HCT116 (cell line): ENCODE measurements at regions not wholly inside any gene's neighbourhood (a gene's known extent, or its start where the extent isn't known, plus 50 kb on each side); places are given as distances from the start of the nearest gene placed in this dataset.

Source experiments
- ATAC-seq: fragments of 200-7000 bp; cut with Tn5 transposase; 2 replicates; pipeline ENCODE4 v1.9.1; 2020; ENCODE audit warnings: mild to moderate bottlenecking, moderate library complexity
- BruUV-seq: library from RNA; stranded (reverse); fragments of 400-500 nt; replicated peaks from 2 replicates; lab custom pipeline; 2021; lab: Mats Ljungman, UMichigan
- CTCF ChIA-PET: fragments of 300-600 bp; sonication (Branson Sonifier 250); formaldehyde crosslinking; loops from one replicate; lab custom pipeline; 2021; ENCODE audit warnings: antibody characterized with exemption; lab: Charles Lee
- POLR2A ChIA-PET: fragments of 300-600, 350-600 bp; sonication (Branson Sonifier 250); formaldehyde crosslinking; loops from one replicate; lab custom pipeline; 2021; ENCODE audit warnings: antibody characterized with exemption; lab: Charles Lee
- RAD21 ChIA-PET, 2 experiments: fragments of 300-600 bp; sonication (Branson Sonifier 250); formaldehyde crosslinking; loops; one replicate each; lab custom pipeline; 2023; ENCODE audit warnings: low total read pairs in 2 of 2; ENCODE audit not compliant: uncharacterized antibody in 2 of 2, unreplicated experiment in 2 of 2, low non-redundant PET in 1 of 2; lab: Charles Lee
- DNase-seq: peaks from one replicate; pipeline ENCODE4 v3.0.0-alpha.2; 2010; ENCODE audit warnings: low read depth, low spot score
- H2AFZ ChIP-seq: fragments of 200-600 bp; shearing (Covaris generic), sonication (generic); 2 replicates; pipeline ENCODE4 v1.6.1; 2017; ENCODE audit warnings: low read depth, mixed run types, mixed read lengths, antibody characterized with exemption, low read length; ENCODE audit not compliant: poor library complexity, severe bottlenecking
- H3K27ac ChIP-seq: 2 replicates; pipeline ENCODE4 v1.5.1; 2012; ENCODE audit warnings: low read depth, low read length
- H3K27me3 ChIP-seq: fragments of 200-600 bp; sonication (generic); 2 replicates; pipeline ENCODE4 v1.6.1; 2016; ENCODE audit warnings: mixed run types, low read length, mixed read lengths; ENCODE audit not compliant: insufficient read depth
- H3K36me3 ChIP-seq, 2 experiments: fragments of 200-500 bp in 1 of 2; fragments of 200-600 bp in 1 of 2; sonication (Bioruptor generic) in 1 of 2; sonication (generic) in 1 of 2; 2 replicates each; pipeline versions ENCODE4 v1.5.1 to v1.6.1; 2014 to 2016; ENCODE audit warnings: low read length in 2 of 2, inconsistent platforms in 1 of 2, mixed read lengths in 1 of 2, mixed run types in 1 of 2; ENCODE audit not compliant: insufficient read depth in 2 of 2, control insufficient read depth in 1 of 2
- H3K4me1 ChIP-seq, 2 experiments: fragments of 200-600 bp in 1 of 2; sonication (generic) in 1 of 2; 2 replicates each; pipeline versions ENCODE4 v1.5.1 to v1.6.1; 2012 to 2017; ENCODE audit warnings: low read length in 2 of 2, inconsistent platforms in 1 of 2, mild to moderate bottlenecking in 1 of 2, mixed read lengths in 1 of 2, mixed run types in 1 of 2, moderate library complexity in 1 of 2; ENCODE audit not compliant: insufficient read depth in 2 of 2, control insufficient read depth in 1 of 2
- H3K4me2 ChIP-seq: fragments of 200-600 bp; sonication (generic); 2 replicates; pipeline ENCODE4 v1.6.1; 2017; ENCODE audit warnings: mixed run types, low read length, mixed read lengths
- H3K4me3 ChIP-seq, 2 experiments: fragments of 200-600 bp in 1 of 2; sonication (generic) in 1 of 2; replicated peaks in 1 of 2; 2 replicates each; pipeline ENCODE4 v1.5.1; 2011 to 2016; ENCODE audit warnings: low read length in 2 of 2, control low read depth in 1 of 2, low read depth in 1 of 2, mild to moderate bottlenecking in 1 of 2, mixed read lengths in 1 of 2, mixed run types in 1 of 2
- H3K79me2 ChIP-seq: fragments of 200-600 bp; sonication (generic); 2 replicates; pipeline ENCODE4 v1.6.1; 2017; ENCODE audit warnings: mild to moderate bottlenecking, mixed run types, low read length, moderate library complexity, mixed read lengths; ENCODE audit not compliant: insufficient read depth
- H3K9ac ChIP-seq: fragments of 200-600 bp; sonication (generic); 2 replicates; pipeline ENCODE4 v1.6.1; 2016; ENCODE audit warnings: low read length, mixed read lengths
- H3K9me2 ChIP-seq: fragments of 200-600 bp; sonication (generic), shearing (Covaris generic); 2 replicates; pipeline ENCODE4 v1.6.1; 2017; ENCODE audit warnings: mixed run types, mild to moderate bottlenecking, moderate library complexity; ENCODE audit not compliant: insufficient read depth
- H3K9me3 ChIP-seq, 2 experiments: fragments of 200-500 bp in 1 of 2; fragments of 200-600 bp in 1 of 2; sonication (Bioruptor generic) in 1 of 2; sonication (generic) in 1 of 2; 2 replicates each; pipeline ENCODE4 v1.6.1; 2014 to 2017; ENCODE audit warnings: low read length in 2 of 2, mixed read lengths in 2 of 2, inconsistent platforms in 1 of 2, low read depth in 1 of 2, mild to moderate bottlenecking in 1 of 2, mixed run types in 1 of 2, moderate library complexity in 1 of 2; ENCODE audit not compliant: control insufficient read depth in 1 of 2, insufficient read depth in 1 of 2
- H4K20me1 ChIP-seq: fragments of 200-600 bp; sonication (generic), shearing (Covaris generic); 2 replicates; pipeline ENCODE4 v1.6.1; 2017; ENCODE audit warnings: mixed run types, mild to moderate bottlenecking, moderate library complexity; ENCODE audit not compliant: insufficient read depth
- ATF3 ChIP-seq: IDR thresholded peaks from 2 replicates; pipeline ENCODE4 v1.6.1; 2012
- CBX3 ChIP-seq: IDR thresholded peaks from 2 replicates; pipeline ENCODE4 v1.6.1; 2012; ENCODE audit warnings: low read depth
- CEBPB ChIP-seq: IDR thresholded peaks from 2 replicates; pipeline ENCODE4 v1.6.1; 2012; ENCODE audit warnings: low read depth
- CTCF ChIP-seq, 3 experiments: fragments of 200-600 bp in 1 of 3; sonication (generic) in 1 of 3; IDR thresholded peaks in 2 of 3; conservative IDR thresholded peaks in 1 of 3; 2 replicates each; pipeline ENCODE4 v1.5.1; 2012 to 2017; ENCODE audit warnings: low read depth in 2 of 3, low read length in 2 of 3, antibody characterized with exemption in 1 of 3, borderline replicate concordance in 1 of 3, control low read depth in 1 of 3, mild to moderate bottlenecking in 1 of 3, mixed read lengths in 1 of 3, mixed run types in 1 of 3, moderate library complexity in 1 of 3; ENCODE audit not compliant: insufficient read depth in 1 of 3
- EGR1 ChIP-seq: IDR thresholded peaks from 2 replicates; pipeline ENCODE4 v1.6.1; 2012; ENCODE audit warnings: low read depth
- ELF1 ChIP-seq: IDR thresholded peaks from 2 replicates; pipeline ENCODE4 v1.6.1; 2012; ENCODE audit warnings: low read depth, borderline replicate concordance
- FOSL1 ChIP-seq: IDR thresholded peaks from 2 replicates; pipeline ENCODE4 v1.6.1; 2012; ENCODE audit warnings: low read depth
- JUND ChIP-seq: IDR thresholded peaks from 2 replicates; pipeline ENCODE4 v1.6.1; 2012
- MAX ChIP-seq: IDR thresholded peaks from 2 replicates; pipeline ENCODE4 v1.6.1; 2012
- POLR2AphosphoS5 ChIP-seq: IDR thresholded peaks from 2 replicates; pipeline ENCODE4 v1.6.1; 2011; ENCODE audit warnings: mild to moderate bottlenecking, low read depth, low read length, moderate library complexity
- REST ChIP-seq: IDR thresholded peaks from 2 replicates; pipeline ENCODE4 v1.6.1; 2012; ENCODE audit warnings: low read depth
- SIN3A ChIP-seq: IDR thresholded peaks from 2 replicates; pipeline ENCODE4 v1.6.1; 2012; ENCODE audit warnings: low read depth
- SP1 ChIP-seq: IDR thresholded peaks from 2 replicates; pipeline ENCODE4 v1.6.1; 2012; ENCODE audit warnings: low read depth
- TCF7L2 ChIP-seq: IDR thresholded peaks from 2 replicates; pipeline ENCODE4 v1.7.0; 2011; ENCODE audit warnings: borderline replicate concordance, inconsistent platforms; ENCODE audit not compliant: insufficient read depth, insufficient read length; ENCODE audit errors: extremely low read depth
- YY1 ChIP-seq: IDR thresholded peaks from 2 replicates; pipeline ENCODE4 v1.6.1; 2011; ENCODE audit warnings: low read length, low read depth, moderate library complexity, mild to moderate bottlenecking; ENCODE audit not compliant: insufficient replicate concordance; ENCODE audit errors: extremely low read depth
- ZBTB33 ChIP-seq: IDR thresholded peaks from 2 replicates; pipeline ENCODE4 v1.6.1; 2011; ENCODE audit warnings: mild to moderate bottlenecking, low read length, moderate library complexity; ENCODE audit not compliant: insufficient replicate concordance; ENCODE audit errors: extremely low read depth
- ZNF274 ChIP-seq: fragments of 200-500 bp; sonication (Bioruptor generic); IDR thresholded peaks from 2 replicates; pipeline ENCODE4 v1.6.1; 2014; ENCODE audit warnings: mild to moderate bottlenecking, low read depth, low read length, inconsistent platforms
- intact Hi-C: fragments of 100-400 bp; cut with micrococcal nuclease; formaldehyde crosslinking; loops from 2 replicates; pipeline ENCODE4 v1.10.0; 2022

DNA sequence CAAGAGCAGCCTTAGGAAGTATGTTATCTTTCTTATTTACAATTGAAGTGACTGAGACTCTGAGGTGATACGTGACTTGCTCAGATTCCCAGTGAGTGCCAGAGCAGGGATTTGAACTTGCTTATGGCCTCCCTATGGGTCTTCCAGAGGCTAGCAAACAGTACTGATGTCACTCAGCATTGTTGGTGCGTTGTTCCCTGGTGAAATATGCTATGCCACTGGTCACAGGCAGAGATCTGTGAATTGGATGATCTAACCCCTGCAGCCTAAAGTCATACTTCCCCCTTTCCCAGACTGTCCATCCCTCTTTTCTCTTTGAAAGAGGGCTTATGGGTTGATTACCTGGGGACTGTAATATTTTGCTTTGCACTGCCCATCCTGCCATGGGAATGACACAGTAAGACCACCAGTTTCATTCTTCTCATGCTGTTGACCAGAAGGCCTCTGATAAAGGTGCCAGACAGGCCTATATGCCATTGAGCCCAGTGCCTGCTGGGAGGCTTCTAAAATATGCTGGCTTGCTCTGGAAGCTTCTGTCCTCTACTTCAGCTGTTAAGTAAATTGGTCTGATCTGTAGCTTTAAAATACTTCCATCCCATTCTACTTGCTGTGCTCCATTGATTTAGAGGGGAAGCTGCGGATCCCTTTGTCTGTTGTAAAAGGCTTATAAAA is 152.2 kb upstream of the E2F8 start:
- H2AFZ ChIP-seq: no peak overlapping the region
- DNase-seq (no peak), ATAC-seq (no peak)
- no peak overlapping the region for H3K9ac ChIP-seq
- no peaks in the 10 kb centered on the region for H3K9me2 ChIP-seq
- no peak overlapping the region for H3K4me2 ChIP-seq
- H4K20me1 ChIP-seq: no peaks in the 10 kb centered on the region
- no peak overlapping the region for H3K4me3 ChIP-seq
- TF ChIP-seq FOSL1 (no peak), ATF3 (no peak), EGR1 (no peak), REST (no peak), CBX3 (no peak), CTCF (IDR thresholded peaks at IDR 0.05 in 2 of 3, conservative IDR thresholded peaks at IDR 0.05 in 1 of 3; ENCODE audit: borderline replicate concordance in 1 of 3, insufficient read depth in 1 of 3, low read depth in 2 of 3, low read length in 2 of 3) (no peak), ZNF274 (no peak), POLR2AphosphoS5 (no peak), YY1 (no peak), CEBPB (no peak), JUND (no peak), ZBTB33 (no peak), SP1 (no peak), ELF1 (no peak), SIN3A (no peak), TCF7L2 (no peak), MAX (no peak)
- ChIA-PET CTCF (no interaction called here), RAD21 (no interaction called here), POLR2A (no interaction called here)
- H3K36me3 ChIP-seq: no peaks in the 10 kb centered on the region
- H3K79me2 ChIP-seq: no peaks in the 10 kb centered on the region
- peaks cover 24% of the 10 kb centered on the region; the same call in 1 of the 2 replicates for H3K27me3 ChIP-seq
- intact Hi-C loops: no loop called here
- no peak overlapping the region for H3K27ac ChIP-seq
- H3K4me1 ChIP-seq: no peaks in the 10 kb centered on the region
- no peaks in the 10 kb centered on the region for H3K9me3 ChIP-seq
- BruUV-seq: no TSS peak
